GM21619 (cell line): ENCODE measurements at regions not wholly inside any gene's neighbourhood (a gene's known extent, or its start where the extent isn't known, plus 50 kb on each side); places are given as distances from the start of the nearest gene placed in this dataset.
"Not testable (repeated sequence)": the region's sequence is repeated elsewhere in the genome, so short reads cannot be mapped to it uniquely, and the experiment has no call there.

Experiments used
- ATAC-seq: cut with Tn5 transposase; IDR thresholded peaks from one replicate; pipeline ENCODE4 v1.9.1; 2021; ENCODE audit not compliant: unreplicated experiment

- ATAC-seq: no peak
Measured at GRCh38 chr4:151459375-151459774, 50.4 kb downstream of the FHIP1A start.

GRCh38 chr4:151460434-151460833, 51.5 kb downstream of the FHIP1A start:
- ATAC-seq: no peak

GRCh38 chr4:151462554-151462953, 53.6 kb downstream of the FHIP1A start:
- no peak for ATAC-seq

GRCh38 chr4:151468715-151469696, 60.0 kb downstream of the FHIP1A start:
- ATAC-seq: no peak

- ATAC-seq: no peak
Measured at GRCh38 chr4:151469970-151470369, 61.0 kb downstream of the FHIP1A start.

GRCh38 chr4:151471728-151472127, 62.8 kb downstream of the FHIP1A start:
- ATAC-seq: no peak

GRCh38 chr4:151472297-151472696, 63.3 kb downstream of the FHIP1A start:
- no peak for ATAC-seq

- ATAC-seq: no peak
Measured at GRCh38 chr4:151472711-151473110, 63.7 kb downstream of the FHIP1A start.

GRCh38 chr4:151473521-151474097, 64.6 kb downstream of the FHIP1A start:
- ATAC-seq: no peak

- no peak for ATAC-seq
Measured at GRCh38 chr4:151475035-151475714, 66.2 kb downstream of the FHIP1A start.

GRCh38 chr4:151481813-151482212, 72.8 kb downstream of the FHIP1A start:
- no peak for ATAC-seq

GRCh38 chr4:151484396-151485102, 75.6 kb downstream of the FHIP1A start:
- ATAC-seq: no peak

- ATAC-seq: no peak
Measured at GRCh38 chr4:151485541-151486131, 76.7 kb downstream of the FHIP1A start.

- ATAC-seq: no peak
Measured at GRCh38 chr4:151486168-151486567, 77.2 kb downstream of the FHIP1A start.

GRCh38 chr4:151488968-151489367, 80.0 kb downstream of the FHIP1A start:
- no peak for ATAC-seq

GRCh38 chr4:151489462-151490203, 80.7 kb downstream of the FHIP1A start:
- ATAC-seq: no peak

- ATAC-seq: not testable (repeated sequence)
Measured at GRCh38 chr4:151495612-151496011, 86.6 kb downstream of the FHIP1A start.

- not testable (repeated sequence) for ATAC-seq
Measured at GRCh38 chr4:151511548-151511947, 102.6 kb downstream of the FHIP1A start.

- ATAC-seq: no peak
Measured at GRCh38 chr4:151517896-151518295, 108.9 kb downstream of the FHIP1A start.

GRCh38 chr4:151518359-151518758, 109.4 kb downstream of the FHIP1A start:
- no peak for ATAC-seq
